OCI-LY1 (cell line): ENCODE measurements at regions not wholly inside any gene's neighbourhood (a gene's known extent, or its start where the extent isn't known, plus 50 kb on each side); places are given as distances from the start of the nearest gene placed in this dataset.

Source experiments
- H2AFZ ChIP-seq: fragments of 200-600 bp; sonication (generic), shearing (Covaris generic); 2 replicates; pipeline ENCODE4 v1.6.0; 2014; ENCODE audit warnings: antibody characterized with exemption, mild to moderate bottlenecking, low read length
- H3F3A ChIP-seq: fragments of 200-600 bp; sonication (generic), shearing (Covaris generic); 2 replicates; pipeline ENCODE4 v1.6.0; 2014; ENCODE audit warnings: mild to moderate bottlenecking, antibody characterized with exemption, low read length, moderate library complexity; ENCODE audit not compliant: insufficient read depth
- H3K27ac ChIP-seq: fragments of 200-600 bp; sonication (generic); 2 replicates; pipeline ENCODE4 v1.5.1; 2014; ENCODE audit warnings: low read length, mixed run types, mild to moderate bottlenecking, low read depth; ENCODE audit not compliant: poor library complexity, severe bottlenecking
- H3K27me3 ChIP-seq: fragments of 200-600 bp; sonication (generic); 2 replicates; pipeline ENCODE4 v1.6.0; 2014; ENCODE audit warnings: antibody characterized with exemption, mild to moderate bottlenecking, low read length, moderate library complexity; ENCODE audit not compliant: insufficient read depth
- H3K36me3 ChIP-seq: fragments of 200-600 bp; sonication (generic); 2 replicates; pipeline ENCODE4 v1.6.1; 2014; ENCODE audit warnings: mild to moderate bottlenecking, antibody characterized with exemption, low read length, moderate library complexity, mixed read lengths; ENCODE audit not compliant: insufficient read depth
- H3K4me1 ChIP-seq: fragments of 200-600 bp; sonication (generic); 2 replicates; pipeline ENCODE4 v1.5.1; 2014; ENCODE audit warnings: mild to moderate bottlenecking, low read length, moderate library complexity; ENCODE audit not compliant: insufficient read depth, severe bottlenecking
- H3K4me2 ChIP-seq: fragments of 200-600 bp; sonication (generic), shearing (Covaris generic); 2 replicates; pipeline ENCODE4 v1.6.1; 2014; ENCODE audit warnings: low read length
- H3K4me3 ChIP-seq: fragments of 200-600 bp; sonication (generic); 2 replicates; pipeline ENCODE4 v1.5.1; 2014; ENCODE audit warnings: low read length, low read depth, mild to moderate bottlenecking, mixed read lengths; ENCODE audit not compliant: poor library complexity, severe bottlenecking
- H3K79me2 ChIP-seq: fragments of 200-600 bp; shearing (Covaris generic); 2 replicates; pipeline ENCODE4 v1.6.1; 2016; ENCODE audit warnings: mixed run types, low read length, mixed read lengths; ENCODE audit not compliant: insufficient read depth
- H3K9ac ChIP-seq: fragments of 200-600 bp; sonication (generic), shearing (Covaris generic); 2 replicates; pipeline ENCODE4 v1.6.1; 2014; ENCODE audit warnings: mild to moderate bottlenecking, low read length, mixed read lengths
- H3K9me2 ChIP-seq: fragments of 200-600 bp; sonication (generic), shearing (Covaris generic); 2 replicates; pipeline ENCODE4 v1.6.1; 2014; ENCODE audit warnings: low read depth, mild to moderate bottlenecking, low read length, mixed read lengths
- H3K9me3 ChIP-seq: fragments of 200-600 bp; shearing (Covaris generic); 2 replicates; pipeline ENCODE4 v1.6.1; 2014; ENCODE audit warnings: low read length, mixed read lengths
- H4K20me1 ChIP-seq: fragments of 200-600 bp; sonication (generic), shearing (Covaris generic); 2 replicates; pipeline ENCODE4 v1.6.0; 2016; ENCODE audit warnings: mild to moderate bottlenecking, low read length; ENCODE audit not compliant: insufficient read depth
- EZH2 ChIP-seq: fragments of 200-600 bp; sonication (generic), shearing (Covaris generic); IDR thresholded peaks from 2 replicates; pipeline ENCODE4 v1.8.0; 2017; ENCODE audit warnings: borderline replicate concordance, mixed run types, mild to moderate bottlenecking, antibody characterized with exemption, low read length, moderate library complexity, mixed read lengths
- TF ChIP-seq, protein P1 (sequence below): fragments of 200-600 bp; sonication (generic), shearing (Covaris generic); IDR thresholded peaks from 2 replicates; pipeline ENCODE4 v1.5.1; 2017; ENCODE audit warnings: mild to moderate bottlenecking, antibody characterized with exemption, low read length, moderate library complexity, mixed read lengths

DNA sequence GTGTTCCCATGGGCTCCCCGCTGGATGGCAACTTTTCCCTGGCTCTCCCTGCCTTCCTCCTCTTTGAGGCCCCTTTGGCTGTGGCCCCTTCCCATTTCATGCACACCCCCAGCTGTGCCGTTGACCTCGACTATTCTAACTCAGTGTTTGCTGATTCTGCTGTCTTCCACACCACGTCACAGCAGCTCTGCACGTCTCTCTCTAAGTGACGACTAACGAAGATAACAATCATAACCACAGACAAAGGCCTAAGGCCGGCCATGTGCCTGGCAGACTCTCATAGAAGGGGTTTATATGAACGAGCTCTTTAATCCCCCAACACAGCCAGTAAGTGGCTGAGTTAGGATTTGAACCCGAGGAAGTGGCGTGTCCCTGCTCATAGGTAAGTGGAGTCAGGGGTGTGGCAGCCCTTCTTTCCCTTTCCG lies 151.5 kb upstream of the SHH start:
- Histone ChIP-seq H3K9me2 (no peaks in the 10 kb centered on the region), H3K9ac (no peak overlapping the region), H3K4me3 (no peak overlapping the region), H3K79me2 (no peaks in the 10 kb centered on the region), H3K27me3 (peaks cover 24% of the 10 kb centered on the region; the same call in 1 of the 2 replicates), H3K9me3 (no peaks in the 10 kb centered on the region), H3K36me3 (no peaks in the 10 kb centered on the region), H3K4me2 (no peak overlapping the region), H2AFZ (no peak overlapping the region), H3K27ac (no peak overlapping the region), H4K20me1 (no peaks in the 10 kb centered on the region), H3K4me1 (no peaks in the 10 kb centered on the region), H3F3A (no peaks in the 10 kb centered on the region)
- TF ChIP-seq EZH2, result no peak
- TF ChIP-seq, protein P1, sequence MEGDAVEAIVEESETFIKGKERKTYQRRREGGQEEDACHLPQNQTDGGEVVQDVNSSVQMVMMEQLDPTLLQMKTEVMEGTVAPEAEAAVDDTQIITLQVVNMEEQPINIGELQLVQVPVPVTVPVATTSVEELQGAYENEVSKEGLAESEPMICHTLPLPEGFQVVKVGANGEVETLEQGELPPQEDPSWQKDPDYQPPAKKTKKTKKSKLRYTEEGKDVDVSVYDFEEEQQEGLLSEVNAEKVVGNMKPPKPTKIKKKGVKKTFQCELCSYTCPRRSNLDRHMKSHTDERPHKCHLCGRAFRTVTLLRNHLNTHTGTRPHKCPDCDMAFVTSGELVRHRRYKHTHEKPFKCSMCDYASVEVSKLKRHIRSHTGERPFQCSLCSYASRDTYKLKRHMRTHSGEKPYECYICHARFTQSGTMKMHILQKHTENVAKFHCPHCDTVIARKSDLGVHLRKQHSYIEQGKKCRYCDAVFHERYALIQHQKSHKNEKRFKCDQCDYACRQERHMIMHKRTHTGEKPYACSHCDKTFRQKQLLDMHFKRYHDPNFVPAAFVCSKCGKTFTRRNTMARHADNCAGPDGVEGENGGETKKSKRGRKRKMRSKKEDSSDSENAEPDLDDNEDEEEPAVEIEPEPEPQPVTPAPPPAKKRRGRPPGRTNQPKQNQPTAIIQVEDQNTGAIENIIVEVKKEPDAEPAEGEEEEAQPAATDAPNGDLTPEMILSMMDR, result no peak

DNA sequence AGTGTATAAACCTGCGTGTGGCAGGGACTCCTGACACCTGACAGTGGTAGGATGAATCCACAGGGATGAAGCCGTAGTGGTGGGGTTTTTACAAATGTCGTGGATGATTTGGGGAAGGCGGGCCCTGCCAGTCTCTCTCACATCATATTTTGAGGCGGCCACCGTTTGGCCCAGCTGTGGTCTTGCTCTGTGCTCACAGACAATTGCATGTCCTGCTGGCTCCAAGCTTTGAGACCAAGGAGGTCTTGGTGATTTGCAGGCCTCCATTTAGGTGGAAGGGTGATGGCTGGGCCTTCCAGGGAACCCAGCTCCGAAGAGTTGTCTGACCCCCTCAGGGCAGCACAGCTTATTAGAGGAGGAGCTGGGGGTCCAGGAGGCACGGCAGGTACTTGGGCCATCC lies 151.1 kb upstream of the SHH start:
- Histone ChIP-seq H3K9ac (no peak overlapping the region), H3K27ac (no peak overlapping the region), H3F3A (no peaks in the 10 kb centered on the region), H3K27me3 (peaks cover 24% of the 10 kb centered on the region; the same call in 1 of the 2 replicates), H3K4me1 (no peaks in the 10 kb centered on the region), H3K36me3 (no peaks in the 10 kb centered on the region), H3K9me2 (no peaks in the 10 kb centered on the region), H3K4me3 (no peak overlapping the region), H2AFZ (no peak overlapping the region), H4K20me1 (no peaks in the 10 kb centered on the region), H3K9me3 (no peaks in the 10 kb centered on the region), H3K79me2 (no peaks in the 10 kb centered on the region), H3K4me2 (no peak overlapping the region)
- no peak for TF ChIP-seq EZH2
- TF ChIP-seq, protein P1, result no peak

DNA sequence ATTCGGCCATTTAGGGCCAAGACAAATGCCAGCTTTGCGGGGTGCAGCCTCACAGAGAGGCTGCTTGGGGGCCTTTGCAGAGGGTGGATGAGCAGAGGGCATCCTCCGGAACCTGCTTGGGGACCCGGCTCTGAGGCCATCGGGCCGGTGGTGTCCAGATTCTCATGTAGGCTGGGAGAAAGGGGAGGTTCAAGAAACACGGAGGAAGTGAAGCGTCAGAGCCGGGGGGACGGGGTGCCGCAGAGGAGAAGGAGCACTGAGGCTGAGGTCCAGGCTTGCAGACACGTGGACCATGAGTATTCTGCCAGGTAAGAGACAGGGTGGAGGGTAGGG lies 150.7 kb upstream of the SHH start:
- Histone ChIP-seq H3K27ac (no peak overlapping the region), H2AFZ (no peak overlapping the region), H3K9me2 (no peaks in the 10 kb centered on the region), H3K9ac (no peak overlapping the region), H3K9me3 (no peaks in the 10 kb centered on the region), H3K36me3 (no peaks in the 10 kb centered on the region), H3K79me2 (no peaks in the 10 kb centered on the region), H3K4me2 (no peak overlapping the region), H4K20me1 (no peaks in the 10 kb centered on the region), H3K4me1 (no peaks in the 10 kb centered on the region), H3F3A (no peaks in the 10 kb centered on the region), H3K27me3 (peaks cover 24% of the 10 kb centered on the region; the same call in 1 of the 2 replicates), H3K4me3 (no peak overlapping the region)
- TF ChIP-seq EZH2, result no peak
- TF ChIP-seq, protein P1, result no peak
